HG03469 (cell line): ENCODE measurements at regions not wholly inside any gene's neighbourhood (a gene's known extent, or its start where the extent isn't known, plus 50 kb on each side); places are given as distances from the start of the nearest gene placed in this dataset.

Experiments
- ATAC-seq: cut with Tn5 transposase; IDR thresholded peaks from one replicate; pipeline ENCODE4 v1.9.1; 2021; ENCODE audit warnings: mild to moderate bottlenecking, moderate library complexity, moderate number of reproducible peaks; ENCODE audit not compliant: unreplicated experiment

GRCh38 chr14:66389481-66389880 lies 96.7 kb upstream of the CCDC196 start:
- ATAC-seq = no peak

DNA sequence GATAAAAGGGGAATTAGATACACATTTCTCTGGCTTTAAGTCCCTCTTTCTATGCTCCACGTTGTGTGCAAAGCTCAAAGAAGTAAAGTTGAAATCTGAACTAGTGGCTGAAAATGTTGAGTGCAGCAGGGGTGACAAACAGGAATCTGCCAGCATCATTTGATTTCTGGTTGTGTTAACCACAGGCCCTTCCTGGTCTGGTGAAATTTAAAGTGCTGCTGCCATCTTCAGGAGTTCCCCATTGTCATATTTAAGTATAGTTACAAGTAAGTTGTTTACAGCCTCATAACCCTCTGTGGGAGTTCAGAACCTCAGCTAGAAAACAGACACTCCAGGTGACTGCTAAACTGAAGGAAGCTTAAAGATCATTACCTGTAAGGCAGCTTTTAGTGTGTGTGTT lies 90.9 kb upstream of the CCDC196 start:
- ATAC-seq = peak; percentile 49

DNA sequence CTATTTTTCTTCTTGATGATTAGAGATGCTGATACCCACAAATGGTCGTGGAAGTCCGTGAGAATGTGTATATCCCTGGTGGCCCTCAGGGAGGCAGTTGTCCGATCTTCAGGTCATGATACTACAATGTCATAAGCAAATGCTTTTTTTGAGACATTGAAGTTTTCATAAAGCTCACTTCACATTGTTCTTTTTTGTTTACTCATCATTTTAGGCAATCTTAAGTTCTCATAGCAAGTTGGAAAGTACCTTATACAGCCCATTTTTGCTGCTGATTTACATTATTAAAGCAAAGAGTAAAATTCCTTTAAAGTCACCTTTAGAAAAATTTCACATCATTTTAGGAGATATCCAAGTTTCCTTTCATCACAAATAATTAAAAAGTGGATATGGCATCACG lies 90.0 kb upstream of the CCDC196 start:
- no peak for ATAC-seq

- ATAC-seq = no peak
Observed at GRCh38 chr14:66398437-66398836, 87.7 kb upstream of the CCDC196 start.

- no peak for ATAC-seq
Observed at GRCh38 chr14:66401449-66402095, 84.6 kb upstream of the CCDC196 start.

- no peak for ATAC-seq
Observed at GRCh38 chr14:66403183-66403582, 83.0 kb upstream of the CCDC196 start.

DNA sequence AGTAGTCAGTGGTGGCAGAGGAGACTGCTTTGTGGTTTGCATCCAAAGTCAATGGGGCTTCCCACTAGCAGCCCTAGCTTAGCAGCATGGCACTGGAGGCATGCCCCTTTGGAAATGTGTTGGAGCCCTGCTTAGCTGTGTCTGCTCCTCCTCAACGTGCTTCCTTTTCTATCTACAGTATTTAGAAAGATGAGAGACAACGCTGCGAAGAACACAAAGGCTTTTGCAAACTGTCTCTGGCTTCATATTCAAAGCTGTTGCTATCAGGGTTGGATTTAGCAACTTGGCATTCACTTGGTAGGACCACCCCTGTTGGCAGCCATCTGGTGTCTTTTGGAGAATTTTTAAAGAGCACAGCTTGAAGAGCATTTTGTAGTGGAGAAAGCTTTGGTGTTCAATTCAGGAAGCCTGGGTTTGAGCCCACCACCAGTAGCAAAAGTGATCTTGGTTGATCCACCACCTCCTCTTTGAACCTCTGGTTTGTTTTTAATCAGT lies 82.1 kb upstream of the CCDC196 start:
- ATAC-seq = no peak

DNA sequence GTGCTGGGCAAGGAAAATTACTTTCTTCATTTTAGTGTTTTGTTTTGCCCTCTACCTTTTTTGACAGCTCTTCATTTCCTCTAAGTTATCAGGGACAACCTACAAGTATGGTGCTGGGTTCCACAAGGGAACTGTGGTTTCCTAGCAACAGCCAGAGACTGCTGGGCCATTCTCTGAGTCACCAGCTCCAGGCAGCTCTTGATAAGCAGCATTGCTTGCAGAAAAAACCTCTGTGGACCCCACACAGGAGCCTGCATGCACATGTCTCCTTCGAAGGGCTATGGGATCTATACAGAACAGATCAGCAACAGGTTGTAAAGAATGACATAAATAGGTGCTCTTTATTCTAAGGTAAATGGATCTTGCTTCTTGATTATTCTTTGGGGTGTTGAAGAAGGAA lies 81.0 kb upstream of the CCDC196 start:
- ATAC-seq = no peak

- no peak for ATAC-seq
Observed at GRCh38 chr14:66413901-66414300, 72.3 kb upstream of the CCDC196 start.

GRCh38 chr14:66414511-66414910 lies 71.7 kb upstream of the CCDC196 start:
- no peak for ATAC-seq

GRCh38 chr14:66420251-66421006 lies 65.7 kb upstream of the CCDC196 start:
- no peak for ATAC-seq

GRCh38 chr14:66421990-66422946 lies 63.9 kb upstream of the CCDC196 start:
- ATAC-seq = no peak

DNA sequence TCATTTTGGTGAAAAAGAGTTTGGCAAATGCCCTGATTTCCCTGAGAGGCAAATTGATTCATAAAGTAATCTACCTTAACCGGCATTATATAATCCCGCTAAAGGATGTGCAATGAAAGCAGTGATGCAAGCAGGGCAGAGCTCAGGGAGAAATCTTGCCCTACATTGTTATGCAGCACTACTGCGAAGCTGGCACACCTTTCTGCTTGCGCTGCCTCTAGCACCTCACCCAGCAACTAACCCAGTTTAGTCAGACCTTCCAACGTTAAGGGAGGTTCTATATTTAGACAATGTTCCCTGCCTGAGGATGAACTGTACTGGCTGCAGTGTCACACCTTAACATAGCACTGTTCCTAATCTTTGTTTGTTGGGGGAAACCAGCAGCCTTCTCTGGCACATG lies 60.8 kb upstream of the CCDC196 start:
- no peak for ATAC-seq

- no peak for ATAC-seq
Observed at GRCh38 chr14:66426451-66426850, 59.7 kb upstream of the CCDC196 start.

DNA sequence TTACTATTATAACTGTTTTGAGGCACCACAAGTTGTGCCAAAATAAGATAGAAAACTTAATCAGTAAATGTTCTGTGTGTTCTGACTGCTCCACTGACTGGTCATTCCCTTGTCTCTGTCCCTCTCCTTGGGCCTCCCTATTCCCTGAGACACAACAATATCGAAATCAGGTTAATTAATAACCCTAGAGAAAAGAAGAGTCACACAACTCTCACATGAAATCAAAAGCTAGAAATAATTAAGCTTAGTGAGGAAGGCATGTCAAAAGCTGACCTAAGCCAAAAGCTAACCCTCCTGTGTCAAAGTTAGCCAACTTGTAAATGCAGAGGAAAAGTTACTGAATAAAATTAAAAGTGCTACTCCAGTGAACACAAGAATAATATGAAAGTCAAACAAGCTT lies 53.8 kb upstream of the CCDC196 start:
- no peak for ATAC-seq

- no peak for ATAC-seq
Observed at GRCh38 chr14:66434464-66434863, 51.7 kb upstream of the CCDC196 start.

DNA sequence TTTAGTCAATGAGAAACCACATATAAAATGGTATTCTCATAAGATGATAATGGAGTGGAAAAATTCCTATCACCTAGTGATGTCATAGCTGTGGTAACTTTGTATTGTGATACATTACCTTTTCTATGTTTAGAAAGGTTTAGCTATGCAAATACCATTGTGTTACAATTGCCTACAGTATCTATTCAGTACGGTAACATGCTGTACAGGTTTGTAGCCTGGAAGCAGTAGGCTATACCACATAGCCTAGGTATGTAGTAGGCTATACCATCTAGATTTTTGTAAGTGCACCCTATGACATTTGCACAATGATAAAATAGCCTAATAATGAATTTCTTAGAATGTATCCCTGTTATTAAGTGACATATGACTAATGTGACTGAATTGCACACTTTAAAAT lies 50.5 kb upstream of the CCDC196 start:
- no peak for ATAC-seq
